Breast epithelium (tissue), 4 donors: ENCODE measurements at regions not wholly inside any gene's neighbourhood (a gene's known extent, or its start where the extent isn't known, plus 50 kb on each side); places are given as distances from the start of the nearest gene placed in this dataset.

Experiments used
- DNase-seq, 2 donors: peaks; one replicate each; pipeline ENCODE4 v3.0.0-alpha.2; 2019; ENCODE audit warnings: low spot score in 2 of 2
- H3K27ac ChIP-seq, 2 donors: fragments of 200-600 bp; sonication (generic) in 1 of 2; one replicate each; pipeline ENCODE4 v1.5.1; 2016 to 2019; ENCODE audit warnings: mild to moderate bottlenecking in 1 of 2
- H3K27me3 ChIP-seq, 2 donors: fragments of 200-600 bp; sonication (generic) in 1 of 2; one replicate each; pipeline versions ENCODE4 v1.5.1 to v1.6.0; 2017 to 2019; ENCODE audit warnings: control low read depth in 1 of 2, mild to moderate bottlenecking in 1 of 2
- H3K36me3 ChIP-seq: fragments of 200-600 bp; one replicate; pipeline ENCODE4 v1.5.1; 2019
- H3K4me1 ChIP-seq, 2 donors: fragments of 200-600 bp; sonication (generic); one replicate each; pipeline ENCODE4 v1.5.1; 2016 to 2019; ENCODE audit warnings: control low read depth in 1 of 2
- H3K4me3 ChIP-seq, 3 donors: fragments of 200-600 bp; sonication (generic); 1 replicate in 2 of 3; 2 replicates in 1 of 3; pipeline ENCODE4 v1.5.1; 2016 to 2019; ENCODE audit warnings: mild to moderate bottlenecking in 3 of 3, moderate library complexity in 2 of 3
- H3K9me3 ChIP-seq, 2 donors: fragments of 200-600 bp; sonication (generic) in 1 of 2; one replicate each; pipeline ENCODE4 v1.5.1; 2016 to 2019; ENCODE audit warnings: control low read depth in 1 of 2
- CTCF ChIP-seq, 3 donors: fragments of 450-650 bp; IDR thresholded peaks; one replicate each; pipeline ENCODE4 v1.5.1; 2016 to 2017; ENCODE audit warnings: antibody characterized with exemption in 3 of 3, mild to moderate bottlenecking in 3 of 3, moderate library complexity in 3 of 3
- POLR2A ChIP-seq: fragments of 450-650 bp; IDR thresholded peaks from one replicate; pipeline ENCODE4 v1.6.1; 2016; ENCODE audit warnings: antibody characterized with exemption, mild to moderate bottlenecking, moderate library complexity
- POLR2AphosphoS5 ChIP-seq, 3 donors: sonication (generic); formaldehyde crosslinking; IDR thresholded peaks; one replicate each; pipeline ENCODE4 v1.6.1; 2017; ENCODE audit warnings: antibody characterized with exemption in 3 of 3
- intact Hi-C: fragments of 100-400 bp; cut with DNase I; formaldehyde crosslinking; loops from one replicate; pipeline ENCODE4 v1.15.1; 2023; ENCODE audit warnings: low total_unique reads

GRCh38 chr7:108722561-108722960 lies 152.9 kb downstream of the DNAJB9 start:
- TF ChIP-seq POLR2A (no peak), CTCF (IDR thresholded peaks at IDR 0.05) (no peak), POLR2AphosphoS5 (IDR thresholded peaks at IDR 0.05) (no peak)
- no peaks in the 10 kb centered on the region for H3K36me3 ChIP-seq
- no peak overlapping the region for H3K4me3 ChIP-seq
- no peaks in the 10 kb centered on the region for H3K27me3 ChIP-seq
- no peaks in the 10 kb centered on the region for H3K9me3 ChIP-seq
- intact Hi-C loops, result loop anchor here (5.0 kb wide), 1 partner anchor 1920 kb away; no protein-coding TSS in a partner anchor
- H3K4me1 ChIP-seq, result no peaks in the 10 kb centered on the region
- no peak overlapping the region for H3K27ac ChIP-seq
- no peak for DNase-seq

- DNase-seq, result no peak
- no peaks in the 10 kb centered on the region for H3K4me1 ChIP-seq
- H3K4me3 ChIP-seq, result no peak overlapping the region
- H3K36me3 ChIP-seq, result no peaks in the 10 kb centered on the region
- H3K27me3 ChIP-seq, result no peaks in the 10 kb centered on the region
- intact Hi-C loops, result loop anchor here (5.0 kb wide), 1 partner anchor 1919 kb away; no protein-coding TSS in a partner anchor
- H3K9me3 ChIP-seq, result no peaks in the 10 kb centered on the region
- no peak overlapping the region for H3K27ac ChIP-seq
- TF ChIP-seq POLR2AphosphoS5 (IDR thresholded peaks at IDR 0.05) (no peak), CTCF (IDR thresholded peaks at IDR 0.05) (no peak), POLR2A (no peak)
These were observed 153.7 kb downstream of the DNAJB9 start for GRCh38 chr7:108723381-108723814.

- H3K4me3 ChIP-seq, result no peak overlapping the region
- no peaks in the 10 kb centered on the region for H3K36me3 ChIP-seq
- H3K9me3 ChIP-seq, result no peaks in the 10 kb centered on the region
- H3K27ac ChIP-seq, result no peak overlapping the region
- intact Hi-C loops, result loop anchor here (5.0 kb wide), 1 partner anchor 1918 kb away; no protein-coding TSS in a partner anchor
- no peaks in the 10 kb centered on the region for H3K4me1 ChIP-seq
- no peak for TF ChIP-seq CTCF (IDR thresholded peaks at IDR 0.05)
- TF ChIP-seq POLR2A, result no peak
- no peak for TF ChIP-seq POLR2AphosphoS5 (IDR thresholded peaks at IDR 0.05)
- no peaks in the 10 kb centered on the region for H3K27me3 ChIP-seq
- DNase-seq, result no peak
These were observed 154.8 kb downstream of the DNAJB9 start for GRCh38 chr7:108724251-108725100.

- DNase-seq, result no peak
- no peak overlapping the region for H3K27ac ChIP-seq
- TF ChIP-seq POLR2AphosphoS5 (IDR thresholded peaks at IDR 0.05) (no peak), POLR2A (no peak), CTCF (IDR thresholded peaks at IDR 0.05) (no peak)
- H3K36me3 ChIP-seq, result no peaks in the 10 kb centered on the region
- H3K4me1 ChIP-seq, result no peaks in the 10 kb centered on the region
- intact Hi-C loops, result no loop called here
- no peak overlapping the region for H3K4me3 ChIP-seq
- H3K9me3 ChIP-seq, result no peaks in the 10 kb centered on the region
- H3K27me3 ChIP-seq, result no peaks in the 10 kb centered on the region
These were observed 166.1 kb downstream of the DNAJB9 start for GRCh38 chr7:108735814-108736213.

GRCh38 chr7:108736221-108736891 lies 166.7 kb downstream of the DNAJB9 start:
- Histone ChIP-seq H3K36me3 (no peaks in the 10 kb centered on the region), H3K27me3 (no peaks in the 10 kb centered on the region), H3K4me1 (no peaks in the 10 kb centered on the region), H3K9me3 (no peaks in the 10 kb centered on the region), H3K27ac (no peak overlapping the region), H3K4me3 (no peak overlapping the region)
- no peak for TF ChIP-seq POLR2A
- no peak for TF ChIP-seq POLR2AphosphoS5 (IDR thresholded peaks at IDR 0.05)
- TF ChIP-seq CTCF (IDR thresholded peaks at IDR 0.05), result no peak
- intact Hi-C loops, result no loop called here
- no peak for DNase-seq
